Activated naive CD8-positive, alpha-beta T cell treated with anti-CD3 and anti-CD28 coated beads, Interleukin-2, amount 10 ng/mL, durations not matched to agents 7 days and 5 days (primary cell): ENCODE measurements at regions not wholly inside any gene's neighbourhood (a gene's known extent, or its start where the extent isn't known, plus 50 kb on each side); places are given as distances from the start of the nearest gene placed in this dataset.
A peak's percentile ranks its signal among the peaks of the same experiment; 100 is the strongest.

ENCODE experiments used
- ATAC-seq: fragments of 150-1000 bp; cut with Tn5 transposase; one replicate; pipeline ENCODE4 v1.10.0; 2021; ENCODE audit warnings: low read depth, moderate library complexity
- POLR2A ChIA-PET: fragments of 350-600 bp; sonication (Branson Sonifier 250); formaldehyde crosslinking; loops from one replicate; lab custom pipeline; 2021; ENCODE audit warnings: antibody characterized with exemption; lab: Charles Lee
- DNase-seq: peaks from one replicate; pipeline ENCODE4 v3.0.0; 2021
- H3K27ac Mint-ChIP-seq: one replicate; pipeline ENCODE4 v1.8.0; 2022; ENCODE audit warnings: mild to moderate bottlenecking, mixed read lengths
- H3K27me3 Mint-ChIP-seq: one replicate; pipeline ENCODE4 v1.8.0; 2022; ENCODE audit warnings: mild to moderate bottlenecking, moderate library complexity, mixed read lengths
- H3K36me3 Mint-ChIP-seq: one replicate; pipeline ENCODE4 v1.8.0; 2021; ENCODE audit warnings: mild to moderate bottlenecking, mixed read lengths
- H3K4me1 Mint-ChIP-seq: one replicate; pipeline ENCODE4 v1.8.0; 2021; ENCODE audit warnings: mixed read lengths
- H3K4me3 Mint-ChIP-seq: one replicate; pipeline ENCODE4 v1.8.0; 2022; ENCODE audit warnings: mild to moderate bottlenecking, moderate library complexity, mixed read lengths
- H3K9me3 Mint-ChIP-seq: one replicate; pipeline ENCODE4 v1.8.0; 2021; ENCODE audit warnings: mixed read lengths

DNA sequence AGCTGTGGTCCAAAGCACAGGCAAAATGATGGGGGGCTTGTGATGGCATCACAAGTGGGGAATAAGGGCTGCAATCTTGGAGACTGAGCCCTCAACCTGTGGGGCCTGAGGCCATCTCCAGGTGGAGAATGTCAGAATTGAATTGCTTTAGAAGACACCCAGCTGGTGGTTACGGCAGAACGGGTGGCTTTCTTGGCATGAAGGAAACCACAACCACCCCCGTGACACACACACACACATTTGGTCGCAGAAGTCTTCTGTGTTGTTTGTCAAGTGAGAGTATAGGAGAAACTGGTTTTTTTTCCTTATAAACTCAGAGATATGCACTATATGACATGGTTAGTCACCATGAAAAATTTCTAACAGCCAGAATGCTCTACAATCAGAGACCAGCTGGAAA is 139.5 kb upstream of the CDH4 start:
- Mint-ChIP-seq H3K36me3 (no peaks in the 10 kb centered on the region), H3K4me1 (no peaks in the 10 kb centered on the region), H3K27me3 (no peaks in the 10 kb centered on the region), H3K4me3 (no peak overlapping the region), H3K27ac (no peak overlapping the region), H3K9me3 (no peaks in the 10 kb centered on the region)
- POLR2A ChIA-PET = no interaction called here
- DNase-seq (no peak), ATAC-seq (no peak)

DNA sequence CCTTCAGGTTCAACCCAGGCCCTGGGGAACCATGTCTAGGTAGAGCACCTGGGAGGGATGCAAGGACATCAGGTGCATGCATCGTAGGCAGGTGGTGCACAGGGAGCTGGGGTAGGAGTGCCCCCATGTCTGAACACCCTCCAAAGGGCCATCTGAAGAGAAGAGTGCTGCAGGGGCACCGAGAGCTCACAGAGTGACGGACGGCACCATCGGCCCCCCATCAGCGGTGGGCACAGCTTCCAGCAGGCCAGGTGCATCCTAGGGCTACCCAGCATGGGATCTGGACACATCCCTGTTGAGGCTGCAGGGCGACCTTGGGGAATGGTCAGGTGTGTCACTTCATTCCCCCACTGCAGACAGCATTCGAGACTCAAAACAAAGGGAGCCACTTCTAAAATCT is 138.3 kb upstream of the CDH4 start:
- Mint-ChIP-seq H3K27me3 (no peaks in the 10 kb centered on the region), H3K4me1 (no peaks in the 10 kb centered on the region), H3K36me3 (no peaks in the 10 kb centered on the region), H3K4me3 (no peak overlapping the region), H3K9me3 (no peaks in the 10 kb centered on the region), H3K27ac (no peak overlapping the region)
- ATAC-seq (no peak), DNase-seq (no peak)
- POLR2A ChIA-PET = no interaction called here

DNA sequence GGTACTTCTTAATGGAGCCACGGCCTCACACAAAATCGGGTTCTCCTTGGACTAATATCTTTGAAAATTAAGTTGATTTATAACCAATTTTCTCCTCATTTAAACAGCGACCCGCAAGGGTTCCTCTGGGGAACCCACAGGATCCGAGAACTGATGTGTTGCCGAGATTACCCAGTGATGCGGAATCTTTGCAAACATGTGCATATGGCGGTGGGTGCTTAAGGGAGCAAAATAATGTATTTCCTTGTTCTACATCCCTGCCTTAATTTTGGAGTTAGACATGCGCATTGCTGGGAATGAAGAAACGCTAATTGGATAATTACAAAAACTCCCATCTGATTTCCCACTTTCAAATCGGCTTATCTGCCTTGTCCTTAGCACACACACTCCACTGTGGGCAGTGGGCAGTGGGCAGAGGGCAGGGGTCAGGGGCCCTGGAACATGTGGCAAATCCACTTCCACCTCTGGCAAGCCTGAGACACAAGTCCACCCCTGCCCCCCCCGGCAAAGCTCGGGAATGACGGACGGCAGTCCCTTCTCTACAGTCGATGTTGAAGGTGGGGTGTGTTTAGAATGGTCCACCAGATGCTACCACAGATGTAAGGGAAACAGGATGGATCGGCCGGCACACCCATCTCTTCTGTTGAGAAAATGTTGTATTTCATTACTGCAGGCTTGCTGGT is 137.4 kb upstream of the CDH4 start:
- ATAC-seq (no peak), DNase-seq (no peak)
- no peaks in the 10 kb centered on the region for H3K36me3 Mint-ChIP-seq
- H3K27me3 Mint-ChIP-seq = no peaks in the 10 kb centered on the region
- no peak overlapping the region for H3K4me3 Mint-ChIP-seq
- POLR2A ChIA-PET = no interaction called here
- no peak overlapping the region for H3K27ac Mint-ChIP-seq
- H3K4me1 Mint-ChIP-seq = no peaks in the 10 kb centered on the region
- H3K9me3 Mint-ChIP-seq = no peaks in the 10 kb centered on the region

DNA sequence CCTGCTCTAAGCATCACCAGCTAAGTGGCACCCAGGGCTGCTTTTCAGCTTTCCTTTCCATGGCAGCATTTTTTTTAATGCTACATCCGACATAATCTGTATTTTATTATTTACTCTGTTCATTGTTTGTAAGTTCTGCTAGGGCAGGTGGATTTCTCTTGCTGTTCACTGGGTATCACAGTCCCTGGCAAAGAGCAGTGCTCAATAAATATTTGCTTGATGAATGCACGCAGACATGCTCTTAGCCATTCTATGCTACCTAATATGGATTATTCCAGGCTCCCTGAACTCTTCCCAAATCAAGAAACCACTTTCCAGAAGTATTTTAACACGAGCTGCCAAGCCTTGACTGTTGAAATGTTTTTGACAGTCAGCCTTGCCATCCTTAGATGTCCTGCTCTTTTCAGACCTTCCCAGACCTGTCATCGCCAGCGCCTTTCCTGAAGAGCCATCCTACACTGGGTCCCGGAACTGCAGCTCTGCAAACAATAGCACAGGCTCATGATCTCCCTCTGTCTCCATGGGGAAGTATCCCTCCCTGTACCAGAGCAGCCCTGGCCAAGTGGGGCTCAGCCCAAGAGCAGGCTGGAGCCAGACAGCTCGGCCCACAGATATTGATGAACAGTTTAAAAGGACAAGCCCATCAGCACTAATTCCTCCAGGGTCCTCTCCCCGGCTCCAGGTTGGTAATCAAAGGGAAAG is 136.5 kb upstream of the CDH4 start:
- POLR2A ChIA-PET = no interaction called here
- DNase-seq (no peak), ATAC-seq (no peak)
- Mint-ChIP-seq H3K27ac (no peak overlapping the region), H3K4me3 (no peak overlapping the region), H3K27me3 (peaks cover 2% of the 10 kb centered on the region), H3K4me1 (peaks cover 4% of the 10 kb centered on the region), H3K9me3 (no peaks in the 10 kb centered on the region), H3K36me3 (no peaks in the 10 kb centered on the region)

DNA sequence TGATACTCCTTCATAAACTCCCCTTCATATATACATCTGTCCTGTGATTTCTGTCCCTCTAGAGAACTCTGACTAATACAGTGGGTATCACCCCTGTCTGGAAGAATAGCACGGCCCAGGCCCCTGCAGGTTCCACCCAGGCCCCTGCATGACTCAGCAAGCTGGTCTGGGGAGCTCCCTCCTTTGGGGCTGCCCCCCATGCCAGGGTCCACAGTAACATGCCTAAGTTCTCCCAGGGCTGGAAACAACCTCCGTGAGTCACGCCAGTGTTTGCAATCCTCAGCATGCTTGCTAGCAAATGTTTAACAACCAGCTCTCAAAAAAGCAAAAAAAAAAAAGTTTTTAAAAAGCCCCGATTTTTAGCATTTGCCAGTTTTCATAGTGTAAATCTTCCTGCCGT is 134.3 kb upstream of the CDH4 start:
- no peaks in the 10 kb centered on the region for H3K9me3 Mint-ChIP-seq
- ATAC-seq (no peak), DNase-seq (no peak)
- H3K36me3 Mint-ChIP-seq = no peaks in the 10 kb centered on the region
- peaks cover 7% of the 10 kb centered on the region for H3K4me1 Mint-ChIP-seq
- POLR2A ChIA-PET = no interaction called here
- H3K27ac Mint-ChIP-seq = no peak overlapping the region
- H3K4me3 Mint-ChIP-seq = no peak overlapping the region
- H3K27me3 Mint-ChIP-seq = peaks cover 2% of the 10 kb centered on the region

DNA sequence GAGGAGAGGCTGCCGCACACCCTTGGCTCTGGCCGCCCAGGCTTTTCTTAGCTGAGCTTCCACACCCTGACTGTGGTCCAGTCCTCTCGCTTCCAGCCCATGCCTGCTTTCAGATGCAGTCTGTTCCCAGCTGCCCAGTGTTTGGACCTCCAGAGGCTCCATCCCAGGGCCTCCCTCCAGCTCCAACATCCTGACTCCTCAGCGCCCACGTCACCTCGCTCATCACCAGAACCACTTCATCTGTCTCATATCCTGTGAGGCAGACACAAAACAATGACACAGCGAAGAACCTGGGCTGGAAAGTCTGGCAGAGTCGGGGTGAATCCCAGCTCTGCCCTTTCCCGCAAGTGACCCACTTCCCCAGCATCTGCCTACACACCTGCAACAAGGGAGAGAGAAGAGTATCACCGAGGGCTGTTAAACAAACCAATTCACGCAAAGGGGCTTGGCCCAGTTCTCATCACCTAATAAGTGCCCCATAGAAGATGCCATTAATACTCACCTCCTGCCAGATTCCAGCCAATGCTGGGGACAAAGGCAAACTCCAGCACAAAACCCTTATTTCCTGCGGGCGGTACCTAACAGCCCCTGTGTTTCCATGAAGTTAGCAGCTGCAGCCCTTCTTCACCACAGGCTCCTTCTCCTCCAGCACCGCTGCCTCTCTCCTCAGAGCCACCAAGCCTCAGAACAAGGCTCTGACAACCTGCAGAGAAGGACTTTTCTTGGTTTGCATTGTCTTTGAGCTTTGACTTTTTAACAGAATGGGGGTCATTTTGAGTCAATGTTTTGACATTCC is 133.4 kb upstream of the CDH4 start:
- POLR2A ChIA-PET = no interaction called here
- H3K36me3 Mint-ChIP-seq = no peaks in the 10 kb centered on the region
- ATAC-seq (no peak), DNase-seq (no peak)
- H3K27me3 Mint-ChIP-seq = peaks cover 2% of the 10 kb centered on the region
- no peak overlapping the region for H3K4me3 Mint-ChIP-seq
- peaks cover 7% of the 10 kb centered on the region for H3K4me1 Mint-ChIP-seq
- no peak overlapping the region for H3K27ac Mint-ChIP-seq
- no peaks in the 10 kb centered on the region for H3K9me3 Mint-ChIP-seq

DNA sequence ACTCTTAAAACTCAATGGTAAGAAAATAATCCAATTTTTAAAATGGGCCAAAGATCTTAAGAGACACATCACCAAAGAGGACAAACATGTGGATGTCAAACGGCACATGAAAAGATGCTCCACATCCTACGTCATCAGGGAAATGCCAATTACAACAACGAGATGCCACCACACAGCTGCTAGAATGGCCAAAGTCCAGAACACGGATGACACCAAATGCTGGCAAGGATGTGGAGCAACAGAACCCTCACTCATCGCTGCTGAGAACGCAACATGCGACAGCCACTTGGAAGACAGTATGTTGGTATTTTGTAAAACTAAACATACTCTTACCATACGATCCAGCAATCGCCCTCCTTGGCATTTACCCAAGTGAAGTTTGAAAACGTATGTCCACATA is 132.8 kb upstream of the CDH4 start:
- no peak for ATAC-seq
- no peak overlapping the region for H3K4me3 Mint-ChIP-seq

DNA sequence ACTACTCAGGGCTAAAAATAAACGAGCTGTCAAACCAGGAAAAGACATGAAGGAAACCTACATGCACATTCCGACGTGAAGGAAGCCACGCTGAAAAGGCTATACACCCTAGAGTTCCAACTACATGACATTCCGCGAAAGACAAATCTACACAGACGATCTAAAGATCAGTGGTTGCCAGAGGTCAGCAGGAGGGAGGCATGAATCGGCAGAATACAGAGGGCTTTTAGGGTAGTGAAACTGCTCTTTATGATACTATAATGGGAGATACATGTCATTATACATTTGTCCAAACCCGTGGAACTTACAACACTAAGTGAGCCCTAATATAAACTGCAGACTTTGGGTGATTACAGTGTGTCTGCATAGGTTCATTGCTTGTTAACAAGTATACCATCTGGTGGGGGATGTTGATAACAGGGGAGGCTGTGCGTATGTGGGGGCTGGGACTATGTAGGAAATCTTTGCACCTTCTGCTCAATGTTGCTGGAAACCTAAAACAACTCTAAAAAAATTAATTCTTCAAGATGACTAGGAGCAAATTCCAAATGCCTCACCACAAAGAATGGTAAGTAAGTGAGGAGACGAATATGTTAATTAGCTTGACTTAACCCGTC is 132.2 kb upstream of the CDH4 start:
- ATAC-seq = no peak
- peaks cover 7% of the 10 kb centered on the region for H3K4me1 Mint-ChIP-seq
- POLR2A ChIA-PET = no interaction called here

More for the DNA sequence above, 132.8 kb upstream of the CDH4 start:
- no peak for DNase-seq
- Mint-ChIP-seq H3K27me3 (peaks cover 2% of the 10 kb centered on the region), H3K9me3 (no peaks in the 10 kb centered on the region), H3K36me3 (no peaks in the 10 kb centered on the region), H3K4me1 (peaks cover 7% of the 10 kb centered on the region), H3K27ac (no peak overlapping the region)
- POLR2A ChIA-PET = no interaction called here

DNA sequence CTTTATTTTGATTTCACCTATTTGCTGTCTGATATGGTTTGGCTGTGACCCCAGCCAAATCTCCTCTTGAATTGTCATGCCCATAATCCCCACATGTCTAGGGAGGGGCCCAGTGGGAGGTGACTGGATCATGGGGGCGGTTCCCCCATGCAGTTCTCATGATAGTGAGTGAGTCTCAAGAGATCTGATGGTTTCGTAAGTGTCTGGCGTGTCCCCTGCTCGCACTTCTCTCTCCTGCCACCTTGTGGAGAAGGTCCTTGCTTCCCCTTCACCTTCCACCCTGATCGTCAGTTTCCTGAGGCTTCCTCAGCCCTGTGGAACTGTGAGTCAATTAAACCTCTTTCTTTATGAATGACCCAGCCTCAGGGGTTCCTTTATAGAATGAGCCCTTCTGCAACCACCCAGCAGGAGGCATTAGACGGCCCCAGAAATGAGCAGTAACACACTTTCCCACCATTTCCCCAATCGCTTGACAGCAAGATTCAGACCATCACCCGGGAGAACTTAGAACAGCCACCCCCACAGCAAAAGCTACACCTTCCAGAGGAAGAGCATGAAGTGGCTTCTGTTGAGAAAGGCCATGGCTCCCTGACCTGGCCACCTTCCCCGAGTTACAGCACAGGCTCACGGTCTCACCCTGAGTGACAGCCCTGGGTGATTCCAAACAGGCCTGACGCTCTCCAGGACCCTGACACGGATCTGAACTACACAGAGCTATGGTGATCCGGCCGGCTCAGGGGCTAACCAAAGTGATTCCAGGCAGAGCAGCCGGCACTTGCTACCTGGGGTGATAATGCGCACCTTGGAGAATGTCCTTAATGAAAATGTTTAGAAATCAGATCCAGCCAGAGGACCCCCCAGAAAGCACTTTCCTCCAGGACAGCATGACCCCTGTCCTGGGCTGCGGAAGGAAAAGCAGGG is 131.2 kb upstream of the CDH4 start:
- Mint-ChIP-seq H3K9me3 (no peaks in the 10 kb centered on the region), H3K36me3 (no peaks in the 10 kb centered on the region), H3K4me3 (no peak overlapping the region), H3K27ac (no peak overlapping the region), H3K27me3 (peaks cover 2% of the 10 kb centered on the region), H3K4me1 (peaks cover 7% of the 10 kb centered on the region)
- DNase-seq (no peak), ATAC-seq (peak; percentile 56)
- POLR2A ChIA-PET = no interaction called here

More for the DNA sequence above, 132.2 kb upstream of the CDH4 start:
- DNase-seq = no peak
- Mint-ChIP-seq H3K9me3 (no peaks in the 10 kb centered on the region), H3K4me3 (no peak overlapping the region), H3K27ac (no peak overlapping the region), H3K36me3 (no peaks in the 10 kb centered on the region), H3K27me3 (peaks cover 2% of the 10 kb centered on the region)

DNA sequence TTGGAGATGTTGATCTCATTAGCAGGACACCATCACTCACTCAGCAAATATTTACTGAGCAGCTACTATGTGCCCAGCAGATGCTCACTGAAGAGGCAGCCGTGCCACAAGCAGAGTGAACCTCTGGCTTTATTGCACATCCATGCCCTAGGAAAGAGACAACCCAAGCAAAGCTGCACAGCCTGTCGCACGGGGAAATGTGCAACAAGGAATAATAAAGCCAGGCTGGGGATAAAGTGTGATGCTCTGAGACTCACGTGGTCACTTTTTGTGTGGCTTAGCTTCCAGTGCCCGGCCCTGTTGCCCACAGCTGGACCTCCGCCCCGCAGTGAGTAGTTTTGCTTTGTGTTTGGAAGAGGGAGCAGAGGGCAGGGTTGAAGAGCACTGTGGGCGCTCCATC is 130.4 kb upstream of the CDH4 start:
- Mint-ChIP-seq H3K27ac (no peak overlapping the region), H3K4me1 (peaks cover 7% of the 10 kb centered on the region), H3K9me3 (no peaks in the 10 kb centered on the region), H3K36me3 (no peaks in the 10 kb centered on the region), H3K4me3 (no peak overlapping the region), H3K27me3 (peaks cover 2% of the 10 kb centered on the region)
- POLR2A ChIA-PET = no interaction called here
- no peak for ATAC-seq
- DNase-seq = no peak

DNA sequence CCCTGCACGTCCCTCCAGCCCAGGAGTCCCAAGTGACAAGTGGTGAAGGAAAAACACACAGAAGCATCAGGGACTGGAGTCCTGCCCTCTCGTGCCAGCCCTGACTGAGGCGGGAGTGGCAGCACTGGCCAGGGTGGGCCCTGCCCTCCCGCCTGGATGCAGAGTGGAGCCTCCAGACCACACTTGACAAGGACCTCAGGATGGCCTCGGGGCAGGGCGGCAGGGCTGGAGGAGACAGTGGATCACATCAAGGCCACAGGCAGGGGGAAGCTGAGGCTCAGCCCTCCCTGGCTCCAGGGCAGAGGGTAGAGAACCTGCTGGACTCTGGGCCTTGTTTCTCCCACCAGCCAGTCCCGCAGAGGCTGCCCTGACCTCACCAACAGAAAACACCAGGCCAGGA is 128.8 kb upstream of the CDH4 start:
- no peak for ATAC-seq
- DNase-seq = no peak
- H3K36me3 Mint-ChIP-seq = no peaks in the 10 kb centered on the region
- no peak overlapping the region for H3K27ac Mint-ChIP-seq
- H3K4me1 Mint-ChIP-seq = peaks cover 7% of the 10 kb centered on the region
- POLR2A ChIA-PET = no interaction called here
- peaks cover 2% of the 10 kb centered on the region for H3K27me3 Mint-ChIP-seq
- no peak overlapping the region for H3K4me3 Mint-ChIP-seq
- H3K9me3 Mint-ChIP-seq = no peaks in the 10 kb centered on the region

DNA sequence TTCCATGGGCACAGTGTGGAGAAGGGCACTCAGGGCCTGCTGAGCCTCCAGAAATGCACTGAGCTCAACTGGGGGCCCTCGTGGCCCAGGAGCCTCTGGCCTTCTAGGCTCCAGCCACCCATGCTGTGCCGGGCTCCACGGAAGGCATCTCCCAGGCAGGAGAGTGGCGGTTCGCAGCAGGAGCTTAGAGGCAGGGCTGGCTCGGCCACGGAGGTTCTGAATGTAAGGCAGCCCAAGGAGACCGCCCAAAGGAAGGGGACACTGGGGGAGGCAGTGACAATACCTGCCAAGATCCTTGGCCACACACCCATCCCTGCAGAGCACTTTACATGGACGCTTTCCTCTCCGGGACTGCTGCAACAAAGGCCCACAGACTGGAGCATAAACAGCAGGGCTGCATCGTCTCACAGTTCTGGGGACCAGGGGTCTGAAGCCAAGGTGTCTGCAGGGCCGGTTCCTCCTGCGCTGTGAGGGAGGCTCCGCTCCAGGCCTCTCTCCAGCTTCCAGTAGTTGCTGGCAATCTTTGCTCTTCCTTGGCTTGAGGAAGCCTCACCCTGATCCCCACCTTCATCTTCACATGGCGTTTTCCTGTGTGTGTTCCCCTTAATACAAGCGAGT is 128.2 kb upstream of the CDH4 start:
- H3K27me3 Mint-ChIP-seq = peaks cover 2% of the 10 kb centered on the region
- no peak overlapping the region for H3K4me3 Mint-ChIP-seq
- ATAC-seq (no peak), DNase-seq (no peak)
- no peak overlapping the region for H3K27ac Mint-ChIP-seq
- POLR2A ChIA-PET = no interaction called here
- no peaks in the 10 kb centered on the region for H3K36me3 Mint-ChIP-seq
- H3K4me1 Mint-ChIP-seq = peaks cover 7% of the 10 kb centered on the region
- no peaks in the 10 kb centered on the region for H3K9me3 Mint-ChIP-seq
